HL-60 (cell line): ENCODE measurements at regions not wholly inside any gene's neighbourhood (a gene's known extent, or its start where the extent isn't known, plus 50 kb on each side); places are given as distances from the start of the nearest gene placed in this dataset.

Experiments used
- CTCF ChIP-seq: IDR thresholded peaks from one replicate; pipeline ENCODE4 v1.5.1; 2011; ENCODE audit warnings: low read length, control low read depth, inconsistent platforms; ENCODE audit not compliant: insufficient read depth
- GABPA ChIP-seq: IDR thresholded peaks from 2 replicates; pipeline ENCODE4 v1.6.1; 2012; ENCODE audit warnings: low read depth
- POLR2AphosphoS5 ChIP-seq: IDR thresholded peaks from 2 replicates; pipeline ENCODE4 v1.6.1; 2012; ENCODE audit warnings: low read depth
- SPI1 ChIP-seq: IDR thresholded peaks from 2 replicates; pipeline ENCODE4 v1.6.1; 2012; ENCODE audit warnings: low read depth, mild to moderate bottlenecking, borderline replicate concordance

- TF ChIP-seq CTCF (no peak), POLR2AphosphoS5 (no peak), GABPA (no peak), SPI1 (no peak)
These were observed 118.7 kb upstream of the TAF11L2 start for GRCh38 chr5:17379100-17379951.
